Neural cell (in vitro differentiated cells): ENCODE measurements at regions not wholly inside any gene's neighbourhood (a gene's known extent, or its start where the extent isn't known, plus 50 kb on each side); places are given as distances from the start of the nearest gene placed in this dataset.

Experiments used
- H2AFZ ChIP-seq: fragments of 200-600, 300-800 bp; sonication (generic), shearing (Covaris generic); 2 replicates; pipeline ENCODE4 v1.6.0; 2014; ENCODE audit warnings: low read depth, mild to moderate bottlenecking, antibody characterized with exemption, low read length, moderate library complexity
- H3F3A ChIP-seq: fragments of 200-600 bp; shearing (Covaris generic); 2 replicates; pipeline ENCODE4 v1.6.1; 2016; ENCODE audit warnings: mild to moderate bottlenecking, moderate library complexity, mixed read lengths, antibody characterized with exemption, low read length; ENCODE audit not compliant: insufficient read depth, poor library complexity, severe bottlenecking
- H3K27ac ChIP-seq: fragments of 200-600, 300-800 bp; sonication (generic), shearing (Covaris generic); 2 replicates; pipeline ENCODE4 v1.5.1; 2014; ENCODE audit warnings: mild to moderate bottlenecking, low read length, moderate library complexity
- H3K27me3 ChIP-seq: fragments of 300-800, 200-600 bp; sonication (generic), shearing (Covaris generic); 2 replicates; pipeline ENCODE4 v1.6.0; 2014; ENCODE audit warnings: mild to moderate bottlenecking, low read depth, low read length, moderate library complexity; ENCODE audit not compliant: insufficient read depth
- H3K36me3 ChIP-seq: fragments of 300-800, 200-600 bp; sonication (generic), shearing (Covaris generic); 2 replicates; pipeline ENCODE4 v1.5.1; 2014; ENCODE audit warnings: mild to moderate bottlenecking, antibody characterized with exemption, low read length, moderate library complexity; ENCODE audit not compliant: insufficient read depth
- H3K4me2 ChIP-seq: fragments of 300-800, 200-600 bp; sonication (generic), shearing (Covaris generic); 2 replicates; pipeline ENCODE4 v1.6.0; 2014; ENCODE audit warnings: mild to moderate bottlenecking, low read length
- H3K4me3 ChIP-seq: fragments of 300-800, 200-600 bp; sonication (generic), shearing (Covaris generic); 2 replicates; pipeline ENCODE4 v1.5.1; 2014; ENCODE audit warnings: mild to moderate bottlenecking, low read length, moderate library complexity
- H3K79me2 ChIP-seq: fragments of 200-600 bp; shearing (Covaris generic); replicated peaks from 2 replicates; pipeline ENCODE4 v1.6.0; 2014; ENCODE audit warnings: mild to moderate bottlenecking, low read length, moderate library complexity; ENCODE audit not compliant: insufficient read depth
- H3K9ac ChIP-seq: fragments of 300-800, 200-600 bp; sonication (generic), shearing (Covaris generic); 2 replicates; pipeline ENCODE4 v1.6.1; 2016; ENCODE audit warnings: mild to moderate bottlenecking, low read length, mixed read lengths
- H3K9me2 ChIP-seq: fragments of 200-600 bp; shearing (Covaris generic); 2 replicates; pipeline ENCODE4 v1.6.1; 2016; ENCODE audit warnings: mild to moderate bottlenecking, low read length, mixed read lengths; ENCODE audit not compliant: insufficient read depth
- H3K9me3 ChIP-seq: fragments of 200-600, 300-800 bp; sonication (generic), shearing (Covaris generic); 2 replicates; pipeline ENCODE4 v1.6.1; 2016; ENCODE audit warnings: mild to moderate bottlenecking, mixed run types, low read length, moderate library complexity, mixed read lengths
- H4K20me1 ChIP-seq: fragments of 200-600 bp; shearing (Covaris generic); 2 replicates; pipeline ENCODE4 v1.6.1; 2016; ENCODE audit warnings: mild to moderate bottlenecking, mixed run types; ENCODE audit not compliant: insufficient read depth
- CTCF ChIP-seq: fragments of 450-650 bp; IDR thresholded peaks from 2 replicates; pipeline ENCODE4 v1.5.1; 2014; ENCODE audit warnings: antibody characterized with exemption, mild to moderate bottlenecking, moderate library complexity; ENCODE audit not compliant: poor library complexity, severe bottlenecking
- EP300 ChIP-seq: fragments of 450-650 bp; conservative IDR thresholded peaks from 2 replicates; pipeline ENCODE4 v1.6.1; 2014; ENCODE audit warnings: antibody characterized with exemption, mild to moderate bottlenecking, moderate library complexity; ENCODE audit not compliant: poor library complexity, severe bottlenecking
- EZH2 ChIP-seq: fragments of 200-600, 300-800 bp; shearing (Covaris generic), sonication (generic); IDR thresholded peaks from 2 replicates; pipeline ENCODE4 v1.6.1; 2014; ENCODE audit warnings: antibody characterized with exemption, low read length, borderline replicate concordance, mild to moderate bottlenecking; ENCODE audit not compliant: insufficient read depth, poor library complexity, severe bottlenecking
- MXI1 ChIP-seq: fragments of 450-650 bp; conservative IDR thresholded peaks from 2 replicates; pipeline ENCODE4 v1.6.1; 2014; ENCODE audit warnings: antibody characterized with exemption, mild to moderate bottlenecking; ENCODE audit not compliant: poor library complexity, severe bottlenecking
- POLR2AphosphoS5 ChIP-seq: IDR thresholded peaks from 2 replicates; pipeline ENCODE4 v1.6.1; 2012
- RAD21 ChIP-seq: fragments of 450-650 bp; conservative IDR thresholded peaks from 2 replicates; pipeline ENCODE4 v1.6.1; 2014; ENCODE audit warnings: antibody characterized with exemption, mild to moderate bottlenecking, moderate library complexity
- REST ChIP-seq: IDR thresholded peaks from 2 replicates; pipeline ENCODE4 v1.6.1; 2012; ENCODE audit warnings: borderline replicate concordance
- SMC3 ChIP-seq: fragments of 450-650 bp; conservative IDR thresholded peaks from 2 replicates; pipeline ENCODE4 v1.6.1; 2014; ENCODE audit warnings: antibody characterized with exemption, mild to moderate bottlenecking, moderate library complexity; ENCODE audit not compliant: poor library complexity
- TAF1 ChIP-seq: IDR thresholded peaks from 2 replicates; pipeline ENCODE4 v1.6.1; 2012; ENCODE audit warnings: low read depth

- Histone ChIP-seq H3K4me2 (no peak overlapping the region), H3K9ac (no peak overlapping the region), H2AFZ (no peak overlapping the region), H3K9me3 (no peaks in the 10 kb centered on the region), H3K79me2 (no peaks in the 10 kb centered on the region), H3K27ac (no peak overlapping the region), H3K27me3 (no peaks in the 10 kb centered on the region), H3K4me3 (no peak overlapping the region), H3K9me2 (no peaks in the 10 kb centered on the region), H3K36me3 (no peaks in the 10 kb centered on the region), H4K20me1 (no peaks in the 10 kb centered on the region), H3F3A (no peaks in the 10 kb centered on the region)
- TF ChIP-seq REST (no peak), EP300 (no peak), RAD21 (no peak), TAF1 (no peak), CTCF (no peak), SMC3 (no peak)
Measured at GRCh38 chr11:15313862-15314261, 199.1 kb downstream of the INSC start.

DNA sequence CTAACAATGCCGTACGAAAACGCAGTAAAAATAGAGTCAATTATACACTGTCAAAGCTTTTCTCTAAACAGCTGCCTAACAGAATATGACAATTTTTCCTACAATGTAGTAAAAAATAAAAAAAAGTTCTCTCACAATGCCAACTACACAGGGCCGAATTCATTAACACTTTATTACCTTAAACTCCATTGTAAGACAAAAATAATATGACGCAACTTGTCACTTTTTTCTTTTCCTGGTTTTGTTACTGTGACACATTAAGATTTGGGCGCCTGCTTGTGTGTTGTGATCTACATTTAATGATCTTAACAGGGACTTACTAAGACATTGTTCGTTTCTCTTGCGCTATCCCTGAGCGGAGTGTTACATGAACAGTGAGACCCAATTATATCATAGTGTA is 204.1 kb downstream of the INSC start:
- Histone ChIP-seq H3K9me2 (no peaks in the 10 kb centered on the region), H3F3A (no peaks in the 10 kb centered on the region), H4K20me1 (no peaks in the 10 kb centered on the region), H3K4me3 (no peak overlapping the region), H3K4me2 (no peak overlapping the region), H3K9ac (no peak overlapping the region), H3K79me2 (no peaks in the 10 kb centered on the region), H3K36me3 (no peaks in the 10 kb centered on the region), H3K27me3 (no peaks in the 10 kb centered on the region), H3K27ac (no peak overlapping the region), H2AFZ (no peak overlapping the region), H3K9me3 (no peaks in the 10 kb centered on the region)
- TF ChIP-seq REST: no peak
- TF ChIP-seq MXI1: no peak
- TF ChIP-seq TAF1: no peak
- TF ChIP-seq EP300: no peak
- TF ChIP-seq EZH2: no peak
- no peak for TF ChIP-seq POLR2AphosphoS5
- TF ChIP-seq CTCF: no peak
- no peak for TF ChIP-seq RAD21
- no peak for TF ChIP-seq SMC3
